HCT116 (cell line): ENCODE measurements at regions not wholly inside any gene's neighbourhood (a gene's known extent, or its start where the extent isn't known, plus 50 kb on each side); places are given as distances from the start of the nearest gene placed in this dataset.

ENCODE experiments used
- ATAC-seq: fragments of 200-7000 bp; cut with Tn5 transposase; 2 replicates; pipeline ENCODE4 v1.9.1; 2020; ENCODE audit warnings: mild to moderate bottlenecking, moderate library complexity
- BruUV-seq: library from RNA; stranded (reverse); fragments of 400-500 nt; replicated peaks from 2 replicates; lab custom pipeline; 2021; lab: Mats Ljungman, UMichigan
- CTCF ChIA-PET: fragments of 300-600 bp; sonication (Branson Sonifier 250); formaldehyde crosslinking; loops from one replicate; lab custom pipeline; 2021; ENCODE audit warnings: antibody characterized with exemption; lab: Charles Lee
- POLR2A ChIA-PET: fragments of 300-600, 350-600 bp; sonication (Branson Sonifier 250); formaldehyde crosslinking; loops from one replicate; lab custom pipeline; 2021; ENCODE audit warnings: antibody characterized with exemption; lab: Charles Lee
- RAD21 ChIA-PET, 2 experiments: fragments of 300-600 bp; sonication (Branson Sonifier 250); formaldehyde crosslinking; loops; one replicate each; lab custom pipeline; 2023; ENCODE audit warnings: low total read pairs in 2 of 2; ENCODE audit not compliant: uncharacterized antibody in 2 of 2, unreplicated experiment in 2 of 2, low non-redundant PET in 1 of 2; lab: Charles Lee
- DNase-seq: peaks from one replicate; pipeline ENCODE4 v3.0.0-alpha.2; 2010; ENCODE audit warnings: low read depth, low spot score
- H2AFZ ChIP-seq: fragments of 200-600 bp; shearing (Covaris generic), sonication (generic); 2 replicates; pipeline ENCODE4 v1.6.1; 2017; ENCODE audit warnings: low read depth, mixed run types, mixed read lengths, antibody characterized with exemption, low read length; ENCODE audit not compliant: poor library complexity, severe bottlenecking
- H3K27ac ChIP-seq: 2 replicates; pipeline ENCODE4 v1.5.1; 2012; ENCODE audit warnings: low read depth, low read length
- H3K27me3 ChIP-seq: fragments of 200-600 bp; sonication (generic); 2 replicates; pipeline ENCODE4 v1.6.1; 2016; ENCODE audit warnings: mixed run types, low read length, mixed read lengths; ENCODE audit not compliant: insufficient read depth
- H3K36me3 ChIP-seq, 2 experiments: fragments of 200-500 bp in 1 of 2; fragments of 200-600 bp in 1 of 2; sonication (Bioruptor generic) in 1 of 2; sonication (generic) in 1 of 2; 2 replicates each; pipeline versions ENCODE4 v1.5.1 to v1.6.1; 2014 to 2016; ENCODE audit warnings: low read length in 2 of 2, inconsistent platforms in 1 of 2, mixed read lengths in 1 of 2, mixed run types in 1 of 2; ENCODE audit not compliant: insufficient read depth in 2 of 2, control insufficient read depth in 1 of 2
- H3K4me1 ChIP-seq, 2 experiments: fragments of 200-600 bp in 1 of 2; sonication (generic) in 1 of 2; 2 replicates each; pipeline versions ENCODE4 v1.5.1 to v1.6.1; 2012 to 2017; ENCODE audit warnings: low read length in 2 of 2, inconsistent platforms in 1 of 2, mild to moderate bottlenecking in 1 of 2, mixed read lengths in 1 of 2, mixed run types in 1 of 2, moderate library complexity in 1 of 2; ENCODE audit not compliant: insufficient read depth in 2 of 2, control insufficient read depth in 1 of 2
- H3K4me2 ChIP-seq: fragments of 200-600 bp; sonication (generic); 2 replicates; pipeline ENCODE4 v1.6.1; 2017; ENCODE audit warnings: mixed run types, low read length, mixed read lengths
- H3K4me3 ChIP-seq, 2 experiments: fragments of 200-600 bp in 1 of 2; sonication (generic) in 1 of 2; replicated peaks in 1 of 2; 2 replicates each; pipeline ENCODE4 v1.5.1; 2011 to 2016; ENCODE audit warnings: low read length in 2 of 2, control low read depth in 1 of 2, low read depth in 1 of 2, mild to moderate bottlenecking in 1 of 2, mixed read lengths in 1 of 2, mixed run types in 1 of 2
- H3K79me2 ChIP-seq: fragments of 200-600 bp; sonication (generic); 2 replicates; pipeline ENCODE4 v1.6.1; 2017; ENCODE audit warnings: mild to moderate bottlenecking, mixed run types, low read length, moderate library complexity, mixed read lengths; ENCODE audit not compliant: insufficient read depth
- H3K9ac ChIP-seq: fragments of 200-600 bp; sonication (generic); 2 replicates; pipeline ENCODE4 v1.6.1; 2016; ENCODE audit warnings: low read length, mixed read lengths
- H3K9me2 ChIP-seq: fragments of 200-600 bp; sonication (generic), shearing (Covaris generic); 2 replicates; pipeline ENCODE4 v1.6.1; 2017; ENCODE audit warnings: mixed run types, mild to moderate bottlenecking, moderate library complexity; ENCODE audit not compliant: insufficient read depth
- H3K9me3 ChIP-seq, 2 experiments: fragments of 200-500 bp in 1 of 2; fragments of 200-600 bp in 1 of 2; sonication (Bioruptor generic) in 1 of 2; sonication (generic) in 1 of 2; 2 replicates each; pipeline ENCODE4 v1.6.1; 2014 to 2017; ENCODE audit warnings: low read length in 2 of 2, mixed read lengths in 2 of 2, inconsistent platforms in 1 of 2, low read depth in 1 of 2, mild to moderate bottlenecking in 1 of 2, mixed run types in 1 of 2, moderate library complexity in 1 of 2; ENCODE audit not compliant: control insufficient read depth in 1 of 2, insufficient read depth in 1 of 2
- H4K20me1 ChIP-seq: fragments of 200-600 bp; sonication (generic), shearing (Covaris generic); 2 replicates; pipeline ENCODE4 v1.6.1; 2017; ENCODE audit warnings: mixed run types, mild to moderate bottlenecking, moderate library complexity; ENCODE audit not compliant: insufficient read depth
- ATF3 ChIP-seq: IDR thresholded peaks from 2 replicates; pipeline ENCODE4 v1.6.1; 2012
- CBX3 ChIP-seq: IDR thresholded peaks from 2 replicates; pipeline ENCODE4 v1.6.1; 2012; ENCODE audit warnings: low read depth
- CTCF ChIP-seq, 3 experiments: fragments of 200-600 bp in 1 of 3; sonication (generic) in 1 of 3; IDR thresholded peaks in 2 of 3; conservative IDR thresholded peaks in 1 of 3; 2 replicates each; pipeline ENCODE4 v1.5.1; 2012 to 2017; ENCODE audit warnings: low read depth in 2 of 3, low read length in 2 of 3, antibody characterized with exemption in 1 of 3, borderline replicate concordance in 1 of 3, control low read depth in 1 of 3, mild to moderate bottlenecking in 1 of 3, mixed read lengths in 1 of 3, mixed run types in 1 of 3, moderate library complexity in 1 of 3; ENCODE audit not compliant: insufficient read depth in 1 of 3
- EGR1 ChIP-seq: IDR thresholded peaks from 2 replicates; pipeline ENCODE4 v1.6.1; 2012; ENCODE audit warnings: low read depth
- ELF1 ChIP-seq: IDR thresholded peaks from 2 replicates; pipeline ENCODE4 v1.6.1; 2012; ENCODE audit warnings: low read depth, borderline replicate concordance
- EZH2 ChIP-seq: fragments of 200-600 bp; sonication (generic); IDR thresholded peaks from 2 replicates; pipeline ENCODE4 v1.6.1; 2017; ENCODE audit warnings: antibody characterized with exemption, mixed run types
- FOSL1 ChIP-seq: IDR thresholded peaks from 2 replicates; pipeline ENCODE4 v1.6.1; 2012; ENCODE audit warnings: low read depth
- POLR2AphosphoS5 ChIP-seq: IDR thresholded peaks from 2 replicates; pipeline ENCODE4 v1.6.1; 2011; ENCODE audit warnings: mild to moderate bottlenecking, low read depth, low read length, moderate library complexity
- RAD21 ChIP-seq: IDR thresholded peaks from 2 replicates; pipeline ENCODE4 v1.6.1; 2012; ENCODE audit warnings: low read depth, mild to moderate bottlenecking
- SIN3A ChIP-seq: IDR thresholded peaks from 2 replicates; pipeline ENCODE4 v1.6.1; 2012; ENCODE audit warnings: low read depth
- SP1 ChIP-seq: IDR thresholded peaks from 2 replicates; pipeline ENCODE4 v1.6.1; 2012; ENCODE audit warnings: low read depth
- TCF7L2 ChIP-seq: IDR thresholded peaks from 2 replicates; pipeline ENCODE4 v1.7.0; 2011; ENCODE audit warnings: borderline replicate concordance, inconsistent platforms; ENCODE audit not compliant: insufficient read depth, insufficient read length; ENCODE audit errors: extremely low read depth
- YY1 ChIP-seq: IDR thresholded peaks from 2 replicates; pipeline ENCODE4 v1.6.1; 2011; ENCODE audit warnings: low read length, low read depth, moderate library complexity, mild to moderate bottlenecking; ENCODE audit not compliant: insufficient replicate concordance; ENCODE audit errors: extremely low read depth
- ZBTB33 ChIP-seq: IDR thresholded peaks from 2 replicates; pipeline ENCODE4 v1.6.1; 2011; ENCODE audit warnings: mild to moderate bottlenecking, low read length, moderate library complexity; ENCODE audit not compliant: insufficient replicate concordance; ENCODE audit errors: extremely low read depth
- ZNF274 ChIP-seq: fragments of 200-500 bp; sonication (Bioruptor generic); IDR thresholded peaks from 2 replicates; pipeline ENCODE4 v1.6.1; 2014; ENCODE audit warnings: mild to moderate bottlenecking, low read depth, low read length, inconsistent platforms
- intact Hi-C: fragments of 100-400 bp; cut with micrococcal nuclease; formaldehyde crosslinking; loops from 2 replicates; pipeline ENCODE4 v1.10.0; 2022
- TF ChIP-seq, protein P1 (sequence below): IDR thresholded peaks from 2 replicates; pipeline ENCODE4 v1.6.1; 2012; ENCODE audit warnings: low read depth

DNA sequence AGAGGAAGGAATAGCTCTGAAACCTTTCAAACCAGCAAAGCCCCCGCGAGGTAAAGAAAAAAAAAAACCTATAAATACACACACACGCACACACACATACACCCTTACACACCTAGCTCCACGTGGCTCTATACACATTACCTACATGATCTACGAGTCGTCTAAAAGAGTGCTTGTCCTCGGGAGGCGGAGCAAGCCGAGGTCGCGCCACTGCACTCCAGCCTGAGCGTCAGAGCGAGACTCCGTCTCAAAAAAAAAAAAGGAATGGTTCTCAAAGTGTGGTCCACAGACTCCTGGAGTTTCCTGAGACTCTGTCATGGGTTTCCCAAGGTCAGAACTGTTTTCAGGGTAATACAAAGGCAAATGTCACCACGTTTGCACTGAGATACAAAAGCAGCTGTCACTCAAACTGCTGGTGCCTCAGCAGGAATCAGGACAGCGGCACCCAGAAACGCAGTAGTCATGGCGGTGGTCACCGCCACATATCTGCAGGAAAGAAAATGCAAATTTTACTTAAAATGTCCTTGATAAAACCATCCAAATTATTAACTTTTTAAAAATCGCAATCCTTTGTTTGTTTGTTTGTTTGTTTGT lies 130.0 kb upstream of the GPC1 start:
- BruUV-seq, result no TSS peak
- Histone ChIP-seq H4K20me1 (no peaks in the 10 kb centered on the region), H3K4me1 (no peaks in the 10 kb centered on the region), H3K9me3 (no peaks in the 10 kb centered on the region), H3K27me3 (no peaks in the 10 kb centered on the region), H3K4me2 (no peak overlapping the region), H3K79me2 (no peaks in the 10 kb centered on the region), H3K9ac (no peak overlapping the region), H3K4me3 (no peak overlapping the region), H3K27ac (no peak overlapping the region), H3K36me3 (no peaks in the 10 kb centered on the region), H3K9me2 (no peaks in the 10 kb centered on the region), H2AFZ (no peak overlapping the region)
- CTCF ChIA-PET, result no interaction called here
- no peak for TF ChIP-seq SP1
- no peak for TF ChIP-seq EZH2
- TF ChIP-seq CTCF (IDR thresholded peaks at IDR 0.05 in 2 of 3, conservative IDR thresholded peaks at IDR 0.05 in 1 of 3; ENCODE audit: borderline replicate concordance in 1 of 3, insufficient read depth in 1 of 3, low read depth in 2 of 3, low read length in 2 of 3), result no peak
- TF ChIP-seq YY1, result no peak
- TF ChIP-seq EGR1, result no peak
- no peak for TF ChIP-seq SIN3A
- no peak for TF ChIP-seq RAD21
- TF ChIP-seq FOSL1, result no peak
- no peak for TF ChIP-seq TCF7L2
- no peak for TF ChIP-seq ZNF274
- no peak for TF ChIP-seq ATF3
- TF ChIP-seq POLR2AphosphoS5, result no peak
- no peak for TF ChIP-seq ZBTB33
- TF ChIP-seq ELF1, result no peak
- TF ChIP-seq, protein P1, sequence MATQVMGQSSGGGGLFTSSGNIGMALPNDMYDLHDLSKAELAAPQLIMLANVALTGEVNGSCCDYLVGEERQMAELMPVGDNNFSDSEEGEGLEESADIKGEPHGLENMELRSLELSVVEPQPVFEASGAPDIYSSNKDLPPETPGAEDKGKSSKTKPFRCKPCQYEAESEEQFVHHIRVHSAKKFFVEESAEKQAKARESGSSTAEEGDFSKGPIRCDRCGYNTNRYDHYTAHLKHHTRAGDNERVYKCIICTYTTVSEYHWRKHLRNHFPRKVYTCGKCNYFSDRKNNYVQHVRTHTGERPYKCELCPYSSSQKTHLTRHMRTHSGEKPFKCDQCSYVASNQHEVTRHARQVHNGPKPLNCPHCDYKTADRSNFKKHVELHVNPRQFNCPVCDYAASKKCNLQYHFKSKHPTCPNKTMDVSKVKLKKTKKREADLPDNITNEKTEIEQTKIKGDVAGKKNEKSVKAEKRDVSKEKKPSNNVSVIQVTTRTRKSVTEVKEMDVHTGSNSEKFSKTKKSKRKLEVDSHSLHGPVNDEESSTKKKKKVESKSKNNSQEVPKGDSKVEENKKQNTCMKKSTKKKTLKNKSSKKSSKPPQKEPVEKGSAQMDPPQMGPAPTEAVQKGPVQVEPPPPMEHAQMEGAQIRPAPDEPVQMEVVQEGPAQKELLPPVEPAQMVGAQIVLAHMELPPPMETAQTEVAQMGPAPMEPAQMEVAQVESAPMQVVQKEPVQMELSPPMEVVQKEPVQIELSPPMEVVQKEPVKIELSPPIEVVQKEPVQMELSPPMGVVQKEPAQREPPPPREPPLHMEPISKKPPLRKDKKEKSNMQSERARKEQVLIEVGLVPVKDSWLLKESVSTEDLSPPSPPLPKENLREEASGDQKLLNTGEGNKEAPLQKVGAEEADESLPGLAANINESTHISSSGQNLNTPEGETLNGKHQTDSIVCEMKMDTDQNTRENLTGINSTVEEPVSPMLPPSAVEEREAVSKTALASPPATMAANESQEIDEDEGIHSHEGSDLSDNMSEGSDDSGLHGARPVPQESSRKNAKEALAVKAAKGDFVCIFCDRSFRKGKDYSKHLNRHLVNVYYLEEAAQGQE, result no peak
- no peak for TF ChIP-seq CBX3
- no peak for DNase-seq
- no peak for ATAC-seq
- RAD21 ChIA-PET, result no interaction called here
- POLR2A ChIA-PET, result no interaction called here
- intact Hi-C loops, result no loop called here
